Activated CD8-positive, alpha-beta memory T cell treated with anti-CD3 and anti-CD28 coated beads for 36 hours (primary cell): ENCODE measurements at regions not wholly inside any gene's neighbourhood (a gene's known extent, or its start where the extent isn't known, plus 50 kb on each side); places are given as distances from the start of the nearest gene placed in this dataset.

Source experiments
- CTCF ChIA-PET: fragments of 350-600 bp; sonication (Branson Sonifier 250); formaldehyde crosslinking; loops from one replicate; lab custom pipeline; 2021; ENCODE audit warnings: antibody characterized with exemption; lab: Charles Lee
- POLR2A ChIA-PET: fragments of 350-600 bp; sonication (Branson Sonifier 250); formaldehyde crosslinking; loops from one replicate; lab custom pipeline; 2021; ENCODE audit warnings: antibody characterized with exemption; lab: Charles Lee

DNA sequence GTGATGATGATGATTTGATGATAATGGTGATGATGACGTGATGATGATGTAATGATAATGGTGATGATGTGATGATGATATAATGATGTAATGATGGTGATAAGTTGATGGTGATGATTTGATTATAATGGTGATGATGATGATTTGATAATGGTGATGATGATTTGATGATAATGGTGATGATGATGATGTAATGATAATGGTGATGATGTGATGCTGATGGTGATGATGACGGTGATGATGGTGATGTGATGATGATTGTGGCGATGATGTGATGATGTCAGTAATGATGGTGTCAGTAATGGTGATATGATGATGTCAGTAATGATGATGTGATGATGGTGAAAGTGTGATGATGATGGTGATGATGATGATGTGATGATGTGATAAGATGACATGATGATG, 613.4 kb downstream of the AACS start:
- ChIA-PET POLR2A (no interaction called here), CTCF (no interaction called here)

DNA sequence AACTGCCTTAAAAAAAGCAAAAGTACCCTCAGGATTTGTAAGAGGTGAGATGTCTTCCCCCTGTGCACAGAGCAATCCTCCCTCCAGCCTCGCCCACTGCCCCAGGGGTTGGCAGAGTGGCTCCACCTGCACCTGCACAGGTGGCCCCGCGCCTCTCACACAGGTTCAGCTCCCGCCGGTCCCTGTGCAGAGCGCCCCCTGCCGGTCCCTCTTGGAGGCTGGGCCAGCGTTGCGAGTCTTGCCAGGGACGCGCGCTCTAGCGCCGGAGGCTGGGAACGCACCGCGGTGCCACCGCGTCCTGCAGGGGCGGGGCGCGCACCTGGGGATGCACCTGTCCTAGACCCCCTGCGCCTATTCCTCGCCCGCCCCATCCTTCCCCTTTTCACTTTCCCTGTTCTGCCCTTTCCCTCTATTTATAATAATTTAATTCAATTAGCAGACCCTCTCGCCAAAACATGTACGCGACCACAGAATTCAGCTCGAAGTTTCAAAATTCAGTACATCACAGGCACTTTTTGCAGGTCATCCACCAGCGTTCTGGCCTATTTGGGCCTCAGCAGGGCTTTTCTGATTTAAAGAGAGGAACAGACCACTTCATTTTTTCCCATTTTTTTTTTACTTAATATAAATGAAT, 618.6 kb downstream of the AACS start:
- CTCF ChIA-PET: no interaction called here

DNA sequence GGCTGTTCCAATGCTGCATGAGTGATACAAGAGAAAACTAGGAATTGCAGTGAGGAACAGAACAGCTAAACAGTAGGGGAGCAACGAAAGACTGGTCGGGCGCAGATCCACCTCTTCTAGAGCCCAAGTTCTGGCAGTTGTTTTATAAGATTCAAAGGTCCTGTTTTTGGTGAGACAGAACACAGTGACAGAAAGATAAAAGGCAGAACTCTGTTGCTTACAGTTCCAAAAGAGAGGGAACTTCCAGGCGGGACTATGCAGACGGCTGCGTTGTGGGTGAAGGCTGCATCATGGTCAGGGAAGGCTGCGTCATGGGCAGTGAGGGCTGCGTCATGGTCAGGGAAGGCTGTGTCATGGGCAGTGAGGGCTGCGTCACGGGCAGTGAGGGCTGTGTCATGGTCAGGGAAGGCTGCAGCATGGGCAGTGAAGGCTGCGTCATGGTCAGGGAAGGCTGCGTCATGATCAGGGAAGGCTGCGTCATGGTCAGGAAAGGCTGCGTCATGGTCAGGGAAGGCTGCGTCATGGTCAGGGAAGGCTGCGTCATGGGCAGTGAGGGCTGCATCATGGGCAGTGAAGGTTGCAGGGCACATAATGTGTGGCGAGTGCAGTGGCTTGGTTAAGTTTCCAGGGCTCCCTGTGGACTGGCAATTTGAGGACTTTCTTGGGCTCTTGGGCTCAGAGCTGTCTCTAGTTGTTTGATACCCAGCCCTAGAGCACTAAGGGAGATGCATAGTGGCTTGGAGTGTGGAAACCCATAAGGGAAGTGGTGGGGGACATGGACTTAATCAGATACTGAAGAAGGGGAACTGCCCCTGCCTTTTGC, 619.9 kb downstream of the AACS start:
- ChIA-PET POLR2A (no interaction called here), CTCF (no interaction called here)

More for the DNA sequence above, 618.6 kb downstream of the AACS start:
- POLR2A ChIA-PET: no interaction called here

DNA sequence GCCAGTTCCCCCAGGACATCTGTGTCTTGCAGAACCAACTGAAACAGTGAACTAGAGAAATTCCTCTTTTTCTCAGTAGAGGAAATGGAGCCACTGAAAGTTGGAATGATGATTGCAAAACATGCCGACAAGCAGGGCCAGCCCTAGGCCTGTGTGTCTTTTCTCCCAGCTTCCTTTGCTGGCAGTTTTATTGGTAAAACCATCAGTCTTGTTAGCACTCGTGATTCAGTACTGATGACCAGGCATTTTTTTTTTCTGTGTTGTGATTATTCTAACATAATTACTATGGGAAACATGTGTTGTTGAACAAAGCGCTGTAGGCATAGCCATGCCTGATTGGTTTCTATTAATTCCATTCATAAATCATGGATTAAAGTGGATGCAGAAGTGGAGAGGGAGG, 620.7 kb downstream of the AACS start:
- CTCF ChIA-PET: no interaction called here
- POLR2A ChIA-PET: no interaction called here

DNA sequence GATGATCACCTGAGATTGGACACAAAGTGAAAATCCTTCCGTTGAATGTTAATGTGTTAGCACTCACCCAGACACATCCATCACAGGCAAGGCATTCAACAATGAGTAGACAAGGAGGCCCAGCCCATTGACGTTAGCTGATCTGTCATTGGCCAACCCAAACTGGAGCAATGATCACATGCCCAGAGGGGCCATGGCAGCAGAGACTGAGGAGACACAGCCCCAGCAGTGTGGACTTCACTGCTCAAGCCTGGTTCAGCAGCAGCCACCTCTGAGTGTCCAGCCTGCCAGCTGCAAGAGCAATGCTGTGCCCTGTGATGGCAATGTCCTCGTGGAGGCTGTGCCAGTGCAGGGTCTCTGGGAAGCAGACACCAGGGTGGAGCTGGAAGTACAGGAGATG, 622.2 kb downstream of the AACS start:
- ChIA-PET CTCF (no interaction called here), POLR2A (no interaction called here)

DNA sequence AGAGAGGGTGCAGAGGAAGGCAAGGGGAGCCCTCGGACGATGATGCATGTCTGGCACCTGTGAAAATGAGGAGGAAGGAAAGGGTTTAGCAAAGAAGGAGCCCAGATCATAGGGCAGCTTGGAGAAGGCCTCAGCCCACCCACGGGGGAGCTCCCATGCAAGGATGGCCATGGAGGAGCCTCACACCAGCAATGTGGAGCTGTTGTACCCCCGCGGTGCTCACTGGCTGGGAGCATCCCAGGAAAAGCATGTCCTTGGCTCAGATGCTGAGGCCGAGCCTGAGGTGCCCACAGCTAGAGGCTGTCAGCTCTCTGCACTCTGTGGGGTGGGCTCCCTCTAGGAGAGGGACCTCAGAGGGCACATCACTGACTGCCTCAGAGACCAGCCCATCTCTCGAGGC, 622.6 kb downstream of the AACS start:
- CTCF ChIA-PET: no interaction called here

DNA sequence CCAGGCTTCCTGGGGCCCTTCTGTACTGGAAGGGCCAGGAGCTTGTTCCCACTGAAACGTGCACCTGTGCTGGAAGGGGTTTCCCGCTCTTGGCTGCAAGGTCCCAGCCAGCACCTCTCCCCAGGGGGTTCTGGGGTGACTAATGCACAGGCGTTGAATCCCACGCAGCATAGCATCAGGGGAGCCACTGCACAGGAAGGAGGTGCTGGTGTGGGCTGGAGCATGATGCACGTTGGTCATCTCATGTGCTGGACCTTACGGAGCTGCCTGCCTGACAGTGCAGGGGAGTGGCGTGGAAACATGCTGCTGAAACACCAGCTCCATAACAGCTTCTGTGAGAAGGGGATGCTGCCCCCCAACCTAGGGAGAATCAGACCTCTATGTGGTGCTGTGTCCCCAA, 623.0 kb downstream of the AACS start:
- POLR2A ChIA-PET: no interaction called here

More for the DNA sequence above, 622.6 kb downstream of the AACS start:
- POLR2A ChIA-PET: no interaction called here

DNA sequence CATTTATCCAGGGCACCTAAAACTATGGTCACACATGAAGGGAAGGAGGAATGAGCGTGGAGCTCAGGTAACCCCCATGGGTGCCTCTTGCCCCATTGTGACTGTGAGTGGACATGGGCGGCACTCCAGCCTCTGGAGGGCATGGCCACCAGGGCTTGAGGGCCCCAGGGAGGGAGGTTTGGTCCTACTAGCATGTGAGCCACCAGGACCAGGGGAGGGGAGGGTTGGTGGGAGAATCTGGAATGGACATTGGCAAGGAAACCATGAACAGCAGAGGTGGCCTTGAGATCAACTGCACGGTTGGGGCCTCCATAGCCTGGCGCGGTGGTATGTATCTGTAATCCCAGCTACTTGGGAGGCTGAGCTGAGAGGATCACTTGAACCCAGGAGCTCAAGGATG, 623.6 kb downstream of the AACS start:
- ChIA-PET CTCF (no interaction called here), POLR2A (no interaction called here)

More for the DNA sequence above, 623.0 kb downstream of the AACS start:
- CTCF ChIA-PET: no interaction called here

DNA sequence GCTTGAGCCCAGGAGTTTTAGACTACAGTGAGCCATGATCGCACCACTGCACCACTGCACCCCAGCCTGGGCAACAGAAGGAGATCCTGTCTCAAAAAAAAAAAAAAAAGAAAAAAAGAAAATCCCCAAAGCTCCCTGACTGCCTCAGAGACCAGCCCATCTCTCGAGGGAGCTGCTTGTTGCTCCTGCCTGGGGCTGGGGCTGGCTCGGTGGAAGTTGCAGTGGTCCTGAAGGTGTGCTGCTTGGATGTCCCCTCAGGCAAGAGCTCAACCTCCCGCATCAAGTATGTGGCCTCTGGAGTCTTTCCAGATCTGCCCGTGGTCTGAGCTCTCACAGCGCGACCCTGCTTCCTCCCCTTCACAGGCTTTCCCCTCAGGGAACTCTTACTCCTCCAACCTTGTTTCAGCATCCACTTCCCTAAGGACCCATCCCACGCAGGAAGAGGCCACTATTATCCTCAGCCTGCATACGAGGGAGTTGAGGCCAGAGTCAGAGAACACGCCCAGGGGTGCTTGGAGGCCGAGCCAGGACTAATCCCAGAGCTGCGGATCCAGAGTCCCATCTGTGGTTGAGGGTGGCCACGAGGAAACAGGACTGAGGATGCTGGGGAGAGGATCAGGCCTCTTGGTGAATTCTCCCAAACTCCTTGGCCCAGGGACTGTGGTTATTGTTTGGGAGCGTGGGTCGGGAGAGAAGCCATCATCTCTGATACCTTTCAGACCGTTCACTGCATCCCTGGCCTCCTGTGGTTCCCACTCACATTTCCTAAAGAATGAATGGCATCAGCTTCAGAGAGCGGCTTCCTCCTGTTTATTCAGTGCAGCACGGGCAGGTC, 624.6 kb downstream of the AACS start:
- CTCF ChIA-PET: no interaction called here
- POLR2A ChIA-PET: no interaction called here

DNA sequence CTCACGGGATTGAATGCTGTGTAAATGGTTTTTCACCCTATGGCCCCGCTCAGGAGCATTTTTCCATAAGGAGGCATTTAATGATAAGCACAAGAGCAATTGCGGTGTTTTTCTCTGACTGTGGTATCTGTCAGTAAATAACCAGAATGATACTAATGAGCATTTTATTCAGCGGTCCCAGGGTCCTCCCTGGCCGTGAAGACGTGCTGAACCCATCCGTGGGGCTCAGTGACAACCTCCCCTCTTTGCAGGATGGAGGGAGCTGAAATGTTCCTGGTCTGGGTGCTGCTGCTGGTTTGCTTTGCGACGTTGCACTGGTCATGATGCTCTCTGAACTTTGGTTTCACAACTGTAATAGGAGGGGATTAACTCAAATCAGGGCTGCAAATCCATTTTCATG, 625.6 kb downstream of the AACS start:
- CTCF ChIA-PET: no interaction called here
- POLR2A ChIA-PET: no interaction called here

DNA sequence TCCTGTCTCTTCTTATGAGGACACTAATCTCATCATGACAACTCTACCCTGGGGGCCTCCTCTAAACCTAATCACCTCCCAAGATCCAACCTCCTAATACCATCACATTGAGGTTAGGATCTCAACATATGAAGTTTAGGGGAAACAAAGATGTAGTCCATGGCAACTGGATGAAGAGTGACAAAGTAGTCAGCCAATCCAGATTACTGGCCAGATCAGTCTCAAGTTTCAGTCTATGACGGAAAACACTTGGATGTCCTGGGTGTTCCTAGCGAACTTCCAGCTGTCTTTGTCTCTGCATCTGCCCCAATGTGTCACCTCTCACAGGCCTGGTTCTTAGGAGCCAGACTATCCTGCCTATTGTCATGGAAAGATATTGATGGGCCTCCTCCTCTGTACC, 630.8 kb downstream of the AACS start:
- ChIA-PET CTCF (no interaction called here), POLR2A (no interaction called here)

DNA sequence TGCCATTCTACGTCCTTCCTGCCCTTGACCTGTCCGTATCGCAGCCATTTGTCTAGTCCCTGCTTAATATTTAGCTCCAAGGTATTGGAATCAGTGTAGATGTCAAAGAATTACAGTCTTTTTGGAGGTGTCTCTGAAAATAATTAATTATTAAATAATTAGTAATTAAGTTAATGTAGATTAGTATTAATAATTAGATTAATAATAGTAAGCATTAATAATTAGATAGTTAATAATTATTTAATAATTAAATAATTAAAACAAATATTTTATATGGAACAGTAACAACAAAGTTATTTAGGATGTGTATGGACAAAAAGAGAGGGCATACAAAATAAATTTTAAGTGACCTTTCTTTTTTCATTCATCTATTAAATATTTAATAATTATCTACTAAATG, 639.6 kb downstream of the AACS start:
- CTCF ChIA-PET: no interaction called here
- POLR2A ChIA-PET: no interaction called here

DNA sequence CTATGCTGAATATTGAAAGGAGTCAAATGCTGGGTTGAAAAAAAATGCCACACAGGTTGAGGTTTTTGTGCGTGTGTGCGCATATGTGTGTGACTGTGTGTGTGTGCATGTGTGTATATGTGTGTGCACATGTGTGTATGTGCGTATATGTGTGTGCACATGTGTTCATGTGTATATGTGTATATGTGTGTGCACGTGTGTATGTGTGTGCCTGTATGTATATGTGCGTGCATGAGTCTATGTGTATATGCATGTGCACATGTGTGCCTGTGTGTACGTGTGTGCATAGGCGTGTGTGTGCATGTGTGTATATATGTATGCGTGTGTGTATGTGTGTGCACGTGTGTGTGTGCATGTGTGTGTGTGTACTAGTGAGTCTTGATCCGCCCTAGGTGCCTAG, 655.7 kb downstream of the AACS start:
- ChIA-PET CTCF (no interaction called here), POLR2A (no interaction called here)

DNA sequence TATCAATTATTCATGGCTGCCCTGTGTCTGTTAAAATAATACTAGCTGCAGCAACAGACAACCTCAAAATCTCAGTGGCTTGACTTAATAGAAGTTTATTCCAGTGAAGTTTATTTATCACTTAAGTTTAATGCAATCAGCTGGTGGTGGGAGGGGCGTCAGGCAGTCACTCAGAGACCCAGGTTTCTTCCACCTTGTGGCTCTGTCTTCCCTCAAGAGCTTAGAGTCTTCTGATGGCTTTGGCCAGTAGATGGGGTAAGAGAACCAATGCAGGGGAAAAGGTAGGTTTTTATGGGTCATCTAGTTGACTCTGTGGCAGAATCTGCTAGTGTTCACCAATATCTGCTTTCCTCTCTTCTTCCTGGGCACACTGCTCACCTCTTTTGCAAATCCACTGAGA, 668.9 kb downstream of the AACS start:
- CTCF ChIA-PET: no interaction called here
- POLR2A ChIA-PET: no interaction called here

DNA sequence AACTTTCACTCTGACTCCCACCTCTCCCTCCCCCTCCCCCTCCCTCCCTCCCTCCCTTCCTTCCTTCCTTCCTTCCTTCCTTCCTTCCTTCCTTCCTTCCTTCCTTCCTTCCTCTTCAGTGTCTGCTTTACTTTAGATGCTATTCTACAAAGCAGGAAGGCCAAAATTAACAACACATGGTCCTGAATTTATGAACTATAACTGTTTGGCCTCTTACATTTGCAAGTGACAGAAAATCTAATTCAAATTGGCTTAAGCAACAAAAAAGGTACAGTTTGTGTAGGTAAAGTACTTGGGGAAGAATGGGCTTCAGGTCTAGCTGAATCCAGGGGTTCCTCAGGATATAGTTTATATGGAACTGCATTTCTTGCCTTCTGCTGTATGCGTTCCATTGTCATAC, 673.0 kb downstream of the AACS start:
- CTCF ChIA-PET: no interaction called here
- POLR2A ChIA-PET: no interaction called here

DNA sequence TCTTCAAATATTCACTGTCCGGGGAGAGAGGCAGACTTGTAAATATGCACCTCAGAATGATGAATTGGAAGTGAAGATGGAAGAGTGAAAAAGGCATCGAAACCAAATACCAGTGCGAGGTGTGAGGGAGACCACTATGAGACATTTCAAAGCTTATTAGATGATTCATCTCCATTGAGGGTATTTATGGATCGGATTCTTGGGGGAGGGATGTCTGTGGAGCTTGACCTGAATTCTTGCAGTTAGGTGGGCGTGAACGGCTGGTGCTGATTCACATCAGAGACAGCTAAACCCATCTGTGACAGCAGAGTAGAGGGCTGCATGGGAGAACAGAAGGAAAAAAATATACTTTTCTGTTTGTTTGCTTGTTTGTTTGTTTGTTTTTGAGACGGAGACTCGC, 677.2 kb downstream of the AACS start:
- ChIA-PET CTCF (no interaction called here), POLR2A (no interaction called here)

DNA sequence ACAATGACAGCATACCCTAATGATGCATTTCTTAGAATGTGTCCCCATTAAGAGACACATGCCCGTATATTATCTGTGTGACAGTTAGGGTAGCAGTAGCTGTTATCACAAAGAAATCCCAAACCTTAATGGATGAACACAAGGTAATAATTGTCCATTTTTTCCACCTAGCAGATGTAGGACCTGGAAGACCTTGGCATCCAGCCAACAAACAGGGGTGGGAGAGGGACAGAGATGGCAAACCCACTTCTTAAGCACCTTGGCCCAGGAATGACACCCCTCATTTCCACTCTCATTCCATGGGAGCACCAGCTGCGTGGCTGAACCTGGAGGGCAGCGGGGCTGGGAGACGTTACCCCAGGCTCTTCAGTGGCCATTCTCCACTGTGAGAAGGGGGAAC, 679.0 kb downstream of the AACS start:
- ChIA-PET POLR2A (no interaction called here), CTCF (no interaction called here)

DNA sequence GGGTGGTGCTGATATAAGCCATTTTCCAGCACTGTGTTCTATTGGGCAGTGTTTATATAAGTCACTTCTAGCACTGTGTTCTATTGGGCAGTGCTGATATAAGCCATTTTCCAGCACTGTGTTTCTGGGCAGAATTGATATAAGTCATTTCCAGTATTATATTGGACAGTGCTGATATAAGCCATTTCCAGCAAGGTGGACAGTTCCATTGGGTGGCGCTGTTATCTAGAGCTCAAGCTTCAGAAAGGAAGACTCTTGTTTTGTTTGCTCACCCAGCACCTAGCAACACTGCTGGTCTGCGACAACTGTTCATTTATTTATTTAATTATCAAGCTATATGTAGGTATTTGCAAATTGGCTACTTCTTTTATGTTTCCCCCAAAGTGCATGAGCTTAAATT, 690.3 kb downstream of the AACS start:
- CTCF ChIA-PET: no interaction called here
- POLR2A ChIA-PET: no interaction called here

DNA sequence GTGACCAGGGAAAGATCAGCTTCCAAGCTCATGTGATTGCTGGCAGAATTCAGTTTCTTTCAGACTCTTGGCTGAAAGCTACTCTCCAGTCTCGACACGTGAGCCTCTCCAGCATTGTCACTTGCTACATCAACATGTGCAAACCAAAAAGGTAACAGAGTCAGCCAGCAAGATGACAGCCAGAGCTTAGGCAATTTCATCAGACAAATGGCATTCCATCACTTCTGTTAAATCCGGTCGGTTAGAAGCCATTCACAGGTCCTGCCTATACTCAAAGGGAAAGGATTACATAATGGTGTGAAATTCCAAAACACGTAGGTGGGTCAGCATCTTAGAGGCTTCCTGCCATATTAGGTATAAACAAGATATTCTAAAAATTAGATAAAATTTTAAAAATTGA, 700.9 kb downstream of the AACS start:
- CTCF ChIA-PET: no interaction called here

DNA sequence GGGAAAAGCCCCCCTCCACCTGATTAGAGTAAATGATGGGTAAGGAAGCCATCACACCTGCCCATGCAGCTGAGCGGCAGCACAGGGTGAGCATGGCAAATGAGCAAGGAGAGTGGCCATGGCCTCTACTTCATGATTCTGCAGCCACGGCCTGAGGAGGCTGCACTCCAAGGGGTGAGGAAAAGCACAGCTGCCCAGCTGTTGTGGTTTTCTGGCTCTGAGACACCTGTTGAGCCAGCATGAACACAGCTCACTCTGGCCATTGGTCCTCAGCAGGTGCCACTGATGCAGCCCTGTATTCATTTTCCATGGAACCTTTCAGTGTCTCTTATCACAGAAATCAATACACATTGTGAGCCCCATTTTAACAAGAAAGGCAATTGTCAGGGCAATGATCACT, 707.2 kb downstream of the AACS start:
- CTCF ChIA-PET: no interaction called here
- POLR2A ChIA-PET: no interaction called here

More for the DNA sequence above, 700.9 kb downstream of the AACS start:
- POLR2A ChIA-PET: no interaction called here
